GM19023 (cell line): ENCODE measurements at regions not wholly inside any gene's neighbourhood (a gene's known extent, or its start where the extent isn't known, plus 50 kb on each side); places are given as distances from the start of the nearest gene placed in this dataset.
"Not testable (repeated sequence)": the region's sequence is repeated elsewhere in the genome, so short reads cannot be mapped to it uniquely, and the experiment has no call there.

Source experiments
- ATAC-seq: cut with Tn5 transposase; IDR thresholded peaks from one replicate; pipeline ENCODE4 v1.9.1; 2021; ENCODE audit warnings: mild to moderate bottlenecking, moderate library complexity; ENCODE audit not compliant: unreplicated experiment

- ATAC-seq = no peak
These were observed 607.8 kb downstream of the SI start for GRCh38 chr3:164470471-164470870.

- ATAC-seq = no peak
These were observed 610.2 kb downstream of the SI start for GRCh38 chr3:164468055-164468454.

- ATAC-seq = no peak
These were observed 611.3 kb downstream of the SI start for GRCh38 chr3:164467007-164467406.

- ATAC-seq = no peak
These were observed 613.1 kb downstream of the SI start for GRCh38 chr3:164465172-164465571.

- no peak for ATAC-seq
These were observed 617.4 kb downstream of the SI start for GRCh38 chr3:164460851-164461250.

GRCh38 chr3:164459521-164460151 is 618.7 kb downstream of the SI start:
- no peak for ATAC-seq

- no peak for ATAC-seq
These were observed 619.3 kb downstream of the SI start for GRCh38 chr3:164458986-164459385.

- ATAC-seq = no peak
These were observed 624.6 kb downstream of the SI start for GRCh38 chr3:164453714-164454113.

GRCh38 chr3:164452707-164453106 is 625.6 kb downstream of the SI start:
- no peak for ATAC-seq

- ATAC-seq = no peak
These were observed 627.0 kb downstream of the SI start for GRCh38 chr3:164451072-164451910.

GRCh38 chr3:164450276-164450905 is 627.9 kb downstream of the SI start:
- ATAC-seq = no peak

- no peak for ATAC-seq
These were observed 659.1 kb downstream of the SI start for GRCh38 chr3:164419220-164419619.

GRCh38 chr3:164418414-164418813 is 659.9 kb downstream of the SI start:
- ATAC-seq = no peak

- ATAC-seq = no peak
These were observed 660.3 kb downstream of the SI start for GRCh38 chr3:164417955-164418354.

- ATAC-seq = no peak
These were observed 661.6 kb downstream of the SI start for GRCh38 chr3:164416491-164417222.

- no peak for ATAC-seq
These were observed 670.0 kb downstream of the SI start for GRCh38 chr3:164408326-164408725.

GRCh38 chr3:164407111-164407510 is 671.2 kb downstream of the SI start:
- no peak for ATAC-seq

- no peak for ATAC-seq
These were observed 672.0 kb downstream of the SI start for GRCh38 chr3:164406281-164406680.

GRCh38 chr3:164401923-164402322 is 676.4 kb downstream of the SI start:
- no peak for ATAC-seq

- not testable (repeated sequence) for ATAC-seq
These were observed 676.9 kb downstream of the SI start for GRCh38 chr3:164401440-164401839.

- no peak for ATAC-seq
These were observed 680.8 kb downstream of the SI start for GRCh38 chr3:164397462-164397861.
